ENCODE measurements at regions not wholly inside any gene's neighbourhood (a gene's known extent, or its start where the extent isn't known, plus 50 kb on each side); places are given as distances from the start of the nearest gene placed in this dataset.
"Not testable (repeated sequence)": the region's sequence is repeated elsewhere in the genome, so short reads cannot be mapped to it uniquely, and the experiment has no call there.

GRCh38 chrX:121761845-121762244 is 714.4 kb downstream of the GLUD2 start:
- H3K79me2 ChIP-seq (ENCODE audit: insufficient read depth, low read length): no peaks in the 10 kb centered on the region
- H2AFZ ChIP-seq (ENCODE audit: low read depth, low read length, severe bottlenecking): no peak overlapping the region
- H3K27ac ChIP-seq (ENCODE audit: low read depth, low read length): no peak overlapping the region
- no peak overlapping the region for H3K4me2 ChIP-seq (ENCODE audit: low read depth, low read length, poor library complexity, severe bottlenecking)
- H4K20me1 ChIP-seq (ENCODE audit: low read depth, low read length): no peaks in the 10 kb centered on the region
- no peaks in the 10 kb centered on the region for H3K36me3 ChIP-seq (ENCODE audit: low read length)
- no peak for TF ChIP-seq CTCF (IDR thresholded peaks at IDR 0.05; ENCODE audit: insufficient read depth, low read length, poor library complexity, severe bottlenecking)
- TF ChIP-seq EZH2phosphoT487 (conservative IDR thresholded peaks at IDR 0.05; ENCODE audit: low read length): no peak
- H3K27me3 ChIP-seq (ENCODE audit: low read length): no peaks in the 10 kb centered on the region
- no peaks in the 10 kb centered on the region for H3F3A ChIP-seq (ENCODE audit: insufficient read depth)
- no peak overlapping the region for H3K9ac ChIP-seq (ENCODE audit: low read length)
- no peaks in the 10 kb centered on the region for H3K9me2 ChIP-seq (replicated peaks; ENCODE audit: insufficient read depth, low read length)
- H3K4me3 ChIP-seq (ENCODE audit: insufficient read depth, low read length, poor library complexity, severe bottlenecking): no peak overlapping the region
- H3K9me3 ChIP-seq (ENCODE audit: insufficient read depth, low read length): no peaks in the 10 kb centered on the region

- no peak overlapping the region for H3K9ac ChIP-seq (ENCODE audit: low read length)
- TF ChIP-seq EZH2phosphoT487 (conservative IDR thresholded peaks at IDR 0.05; ENCODE audit: low read length): no peak
- no peak for TF ChIP-seq CTCF (IDR thresholded peaks at IDR 0.05; ENCODE audit: insufficient read depth, low read length, poor library complexity, severe bottlenecking)
- H3K4me3 ChIP-seq (ENCODE audit: insufficient read depth, low read length, poor library complexity, severe bottlenecking): no peak overlapping the region
- no peaks in the 10 kb centered on the region for H3K9me3 ChIP-seq (ENCODE audit: insufficient read depth, low read length)
- no peaks in the 10 kb centered on the region for H3K27me3 ChIP-seq (ENCODE audit: low read length)
- H4K20me1 ChIP-seq (ENCODE audit: low read depth, low read length): no peaks in the 10 kb centered on the region
- no peak overlapping the region for H3K27ac ChIP-seq (ENCODE audit: low read depth, low read length)
- H3K9me2 ChIP-seq (replicated peaks; ENCODE audit: insufficient read depth, low read length): no peaks in the 10 kb centered on the region
- H3K79me2 ChIP-seq (ENCODE audit: insufficient read depth, low read length): no peaks in the 10 kb centered on the region
- no peaks in the 10 kb centered on the region for H3K36me3 ChIP-seq (ENCODE audit: low read length)
- no peak overlapping the region for H3K4me2 ChIP-seq (ENCODE audit: low read depth, low read length, poor library complexity, severe bottlenecking)
- H2AFZ ChIP-seq (ENCODE audit: low read depth, low read length, severe bottlenecking): no peak overlapping the region
- no peaks in the 10 kb centered on the region for H3F3A ChIP-seq (ENCODE audit: insufficient read depth)
These were observed 716.3 kb downstream of the GLUD2 start for GRCh38 chrX:121763671-121764070.

- not testable (repeated sequence) for H3K9ac ChIP-seq (ENCODE audit: low read length); H3K9me3 ChIP-seq (ENCODE audit: insufficient read depth, low read length); H3K27ac ChIP-seq (ENCODE audit: low read depth, low read length); H3K9me2 ChIP-seq (replicated peaks; ENCODE audit: insufficient read depth, low read length); H4K20me1 ChIP-seq (ENCODE audit: low read depth, low read length); H3K79me2 ChIP-seq (ENCODE audit: insufficient read depth, low read length); H2AFZ ChIP-seq (ENCODE audit: low read depth, low read length, severe bottlenecking); H3F3A ChIP-seq (ENCODE audit: insufficient read depth); H3K27me3 ChIP-seq (ENCODE audit: low read length); H3K4me3 ChIP-seq (ENCODE audit: insufficient read depth, low read length, poor library complexity, severe bottlenecking); H3K36me3 ChIP-seq (ENCODE audit: low read length); H3K4me2 ChIP-seq (ENCODE audit: low read depth, low read length, poor library complexity, severe bottlenecking)
These were observed 720.8 kb downstream of the GLUD2 start for GRCh38 chrX:121768210-121768609.

- Histone ChIP-seq H3K9me3 (ENCODE audit: insufficient read depth, low read length) (no peaks in the 10 kb centered on the region), H3F3A (ENCODE audit: insufficient read depth) (no peaks in the 10 kb centered on the region), H3K27me3 (ENCODE audit: low read length) (no peaks in the 10 kb centered on the region), H3K79me2 (ENCODE audit: insufficient read depth, low read length) (no peaks in the 10 kb centered on the region), H3K9me2 (replicated peaks; ENCODE audit: insufficient read depth, low read length) (no peaks in the 10 kb centered on the region), H3K36me3 (ENCODE audit: low read length) (no peaks in the 10 kb centered on the region), H3K4me3 (ENCODE audit: insufficient read depth, low read length, poor library complexity, severe bottlenecking) (no peak overlapping the region), H4K20me1 (ENCODE audit: low read depth, low read length) (no peaks in the 10 kb centered on the region), H3K27ac (ENCODE audit: low read depth, low read length) (no peak overlapping the region), H3K9ac (ENCODE audit: low read length) (no peak overlapping the region), H2AFZ (ENCODE audit: low read depth, low read length, severe bottlenecking) (no peak overlapping the region), H3K4me2 (ENCODE audit: low read depth, low read length, poor library complexity, severe bottlenecking) (no peak overlapping the region)
- TF ChIP-seq CTCF (IDR thresholded peaks at IDR 0.05; ENCODE audit: insufficient read depth, low read length, poor library complexity, severe bottlenecking) (no peak), EZH2phosphoT487 (conservative IDR thresholded peaks at IDR 0.05; ENCODE audit: low read length) (no peak)
These were observed 734.6 kb downstream of the GLUD2 start for GRCh38 chrX:121781991-121782390.
